LNCaP clone FGC (cell line): ENCODE measurements at regions not wholly inside any gene's neighbourhood (a gene's known extent, or its start where the extent isn't known, plus 50 kb on each side); places are given as distances from the start of the nearest gene placed in this dataset.

Experiments
- DNase-seq: peaks from one replicate; pipeline ENCODE4 v3.0.0-alpha.2; 2011; ENCODE audit warnings: low read depth
- H3K4me3 ChIP-seq: 2 replicates; pipeline ENCODE4 v1.5.1; 2011; ENCODE audit warnings: mild to moderate bottlenecking, low read depth, low read length, control low read depth
- TF ChIP-seq, protein P1 (sequence below): IDR thresholded peaks from 2 replicates; pipeline ENCODE4 v1.5.1; 2012; ENCODE audit warnings: mild to moderate bottlenecking; ENCODE audit not compliant: control insufficient read depth, insufficient read depth; ENCODE audit errors: extremely low read depth

GRCh38 chr5:92428415-92428814 is 1045.3 kb upstream of the ARRDC3 start:
- H3K4me3 ChIP-seq = no peak overlapping the region
- DNase-seq = no peak
- TF ChIP-seq, protein P1, sequence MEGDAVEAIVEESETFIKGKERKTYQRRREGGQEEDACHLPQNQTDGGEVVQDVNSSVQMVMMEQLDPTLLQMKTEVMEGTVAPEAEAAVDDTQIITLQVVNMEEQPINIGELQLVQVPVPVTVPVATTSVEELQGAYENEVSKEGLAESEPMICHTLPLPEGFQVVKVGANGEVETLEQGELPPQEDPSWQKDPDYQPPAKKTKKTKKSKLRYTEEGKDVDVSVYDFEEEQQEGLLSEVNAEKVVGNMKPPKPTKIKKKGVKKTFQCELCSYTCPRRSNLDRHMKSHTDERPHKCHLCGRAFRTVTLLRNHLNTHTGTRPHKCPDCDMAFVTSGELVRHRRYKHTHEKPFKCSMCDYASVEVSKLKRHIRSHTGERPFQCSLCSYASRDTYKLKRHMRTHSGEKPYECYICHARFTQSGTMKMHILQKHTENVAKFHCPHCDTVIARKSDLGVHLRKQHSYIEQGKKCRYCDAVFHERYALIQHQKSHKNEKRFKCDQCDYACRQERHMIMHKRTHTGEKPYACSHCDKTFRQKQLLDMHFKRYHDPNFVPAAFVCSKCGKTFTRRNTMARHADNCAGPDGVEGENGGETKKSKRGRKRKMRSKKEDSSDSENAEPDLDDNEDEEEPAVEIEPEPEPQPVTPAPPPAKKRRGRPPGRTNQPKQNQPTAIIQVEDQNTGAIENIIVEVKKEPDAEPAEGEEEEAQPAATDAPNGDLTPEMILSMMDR = no peak

GRCh38 chr5:92424785-92425426 is 1041.8 kb upstream of the ARRDC3 start:
- no peak overlapping the region for H3K4me3 ChIP-seq
- no peak for DNase-seq
- TF ChIP-seq, protein P1 = no peak

- no peak overlapping the region for H3K4me3 ChIP-seq
- no peak for DNase-seq
- TF ChIP-seq, protein P1 = no peak
Measured at GRCh38 chr5:92421942-92422341, 1038.8 kb upstream of the ARRDC3 start.

DNA sequence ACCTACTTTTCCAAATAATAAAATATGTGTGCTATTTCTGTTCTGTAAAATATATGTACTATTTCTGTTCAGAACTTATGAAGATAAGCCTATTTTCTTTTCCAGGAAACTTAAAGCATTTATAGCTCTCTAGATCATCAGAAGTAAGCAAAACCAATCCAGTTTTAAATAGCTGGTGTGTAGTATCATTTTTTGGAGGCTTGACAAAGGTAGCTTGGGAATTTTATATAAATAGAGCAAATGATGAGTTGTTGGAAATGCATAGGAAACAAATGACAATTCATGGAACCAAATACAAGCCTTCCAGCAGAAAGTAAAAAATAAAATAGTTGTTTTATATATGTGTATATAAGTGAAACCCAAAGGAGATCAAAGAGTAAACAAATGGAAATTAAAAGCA is 1038.1 kb upstream of the ARRDC3 start:
- TF ChIP-seq, protein P1 = no peak
- H3K4me3 ChIP-seq = no peak overlapping the region
- DNase-seq = no peak

DNA sequence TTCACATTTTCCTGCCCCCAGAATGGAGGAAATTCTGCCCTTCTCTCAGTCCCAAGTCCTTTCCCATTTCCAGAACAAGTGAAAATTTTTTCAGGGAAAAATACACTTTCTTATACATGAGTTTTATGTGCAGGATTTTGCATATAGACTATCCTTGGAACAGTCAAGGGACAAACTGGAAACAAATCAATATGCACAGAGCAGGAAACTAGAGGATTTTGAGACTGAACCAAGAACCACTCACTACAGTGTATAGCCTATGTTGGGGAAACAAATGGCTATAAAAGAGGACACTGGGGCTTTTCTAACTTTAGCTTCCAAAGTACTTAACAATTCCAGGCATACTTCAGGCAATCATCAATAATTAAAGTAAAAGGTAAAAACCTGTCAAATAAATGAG is 1036.1 kb upstream of the ARRDC3 start:
- DNase-seq = no peak
- TF ChIP-seq, protein P1 = no peak
- no peak overlapping the region for H3K4me3 ChIP-seq

- no peak overlapping the region for H3K4me3 ChIP-seq
- TF ChIP-seq, protein P1 = no peak
- no peak for DNase-seq
Measured at GRCh38 chr5:92418341-92418740, 1035.2 kb upstream of the ARRDC3 start.

DNA sequence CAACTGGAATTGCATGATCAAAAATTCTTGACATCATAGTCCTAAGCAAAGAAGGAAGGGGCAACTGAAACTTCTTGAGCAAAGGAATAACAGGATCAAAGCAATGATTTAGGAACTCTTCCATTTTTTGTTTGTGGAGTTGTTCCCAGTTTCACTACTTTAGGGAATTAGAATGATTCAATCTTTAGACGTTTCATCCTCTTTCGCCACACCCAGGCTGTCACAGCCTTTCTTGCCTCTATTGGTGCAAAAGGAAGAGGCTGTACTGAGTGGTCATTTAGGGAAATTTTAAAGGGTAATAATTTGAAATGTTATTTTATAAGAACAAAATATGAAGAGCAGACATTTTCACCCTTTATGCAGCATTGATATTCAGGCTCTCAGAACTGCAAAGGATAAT is 1026.0 kb upstream of the ARRDC3 start:
- TF ChIP-seq, protein P1 = no peak
- no peak for DNase-seq
- no peak overlapping the region for H3K4me3 ChIP-seq
